ENCODE measurements at regions not wholly inside any gene's neighbourhood (a gene's known extent, or its start where the extent isn't known, plus 50 kb on each side); places are given as distances from the start of the nearest gene placed in this dataset.

GRCh38 chr6:169838346-169839028 lies 87.1 kb downstream of the ERMARD start:
- no peak for DNase-seq

GRCh38 chr6:169837529-169838250 lies 86.3 kb downstream of the ERMARD start:
- DNase-seq: no peak

- DNase-seq: no peak
Observed at GRCh38 chr6:169833258-169833794, 81.9 kb downstream of the ERMARD start.

- no peak for DNase-seq
Observed at GRCh38 chr6:169832247-169832948, 81.0 kb downstream of the ERMARD start.

GRCh38 chr6:169831450-169832246 lies 80.2 kb downstream of the ERMARD start:
- peak; percentile 71 for DNase-seq
